HG03469 (cell line): ENCODE measurements at regions not wholly inside any gene's neighbourhood (a gene's known extent, or its start where the extent isn't known, plus 50 kb on each side); places are given as distances from the start of the nearest gene placed in this dataset.
"Not testable (repeated sequence)": the region's sequence is repeated elsewhere in the genome, so short reads cannot be mapped to it uniquely, and the experiment has no call there.

Source experiments
- ATAC-seq: cut with Tn5 transposase; IDR thresholded peaks from one replicate; pipeline ENCODE4 v1.9.1; 2021; ENCODE audit warnings: mild to moderate bottlenecking, moderate library complexity, moderate number of reproducible peaks; ENCODE audit not compliant: unreplicated experiment

GRCh38 chr2:61632276-61633169, 94.4 kb upstream of the XPO1 start:
- ATAC-seq, result no peak

GRCh38 chr2:61631321-61631720, 93.2 kb upstream of the XPO1 start:
- ATAC-seq, result no peak

GRCh38 chr2:61626827-61627226, 88.7 kb upstream of the XPO1 start:
- ATAC-seq, result no peak

GRCh38 chr2:61623747-61624146, 85.6 kb upstream of the XPO1 start:
- ATAC-seq, result no peak

- ATAC-seq, result no peak
Measured at GRCh38 chr2:61620244-61621159, 82.3 kb upstream of the XPO1 start.

- ATAC-seq, result no peak
Measured at GRCh38 chr2:61619561-61619960, 81.4 kb upstream of the XPO1 start.

GRCh38 chr2:61617610-61618009, 79.5 kb upstream of the XPO1 start:
- no peak for ATAC-seq

- no peak for ATAC-seq
Measured at GRCh38 chr2:61605245-61605644, 67.1 kb upstream of the XPO1 start.

- ATAC-seq, result no peak
Measured at GRCh38 chr2:61604433-61604832, 66.3 kb upstream of the XPO1 start.

- not testable (repeated sequence) for ATAC-seq
Measured at GRCh38 chr2:61598515-61599156, 60.5 kb upstream of the XPO1 start.

GRCh38 chr2:61597300-61598289, 59.4 kb upstream of the XPO1 start:
- ATAC-seq, result no peak

GRCh38 chr2:61594201-61594600, 56.0 kb upstream of the XPO1 start:
- not testable (repeated sequence) for ATAC-seq

- not testable (repeated sequence) for ATAC-seq
Measured at GRCh38 chr2:61593648-61594047, 55.5 kb upstream of the XPO1 start.

- ATAC-seq, result no peak
Measured at GRCh38 chr2:61590214-61590613, 52.1 kb upstream of the XPO1 start.

GRCh38 chr2:61588566-61588965, 50.4 kb upstream of the XPO1 start:
- no peak for ATAC-seq
